ENCODE measurements at regions not wholly inside any gene's neighbourhood (a gene's known extent, or its start where the extent isn't known, plus 50 kb on each side); places are given as distances from the start of the nearest gene placed in this dataset.

DNA sequence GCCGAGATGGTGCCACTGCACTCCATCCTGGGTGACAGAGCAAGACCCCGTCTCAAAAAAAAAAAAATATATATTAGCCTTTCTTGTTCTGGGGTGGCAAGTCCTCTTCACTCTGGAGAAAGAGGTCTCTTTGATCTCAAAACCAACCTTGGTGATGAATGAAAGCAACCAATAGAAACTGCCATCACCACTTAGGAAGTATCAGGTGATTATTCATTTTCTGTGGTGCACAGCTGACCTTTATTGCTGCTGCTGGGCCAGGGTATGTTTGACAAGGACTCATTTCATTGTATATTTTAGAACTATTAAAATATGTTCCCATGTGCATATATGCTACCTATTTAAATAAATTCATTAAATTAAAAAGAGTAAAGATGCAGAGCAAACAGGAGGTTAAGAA is 76.0 kb upstream of the KIT start:
- TF ChIP-seq, protein P1, sequence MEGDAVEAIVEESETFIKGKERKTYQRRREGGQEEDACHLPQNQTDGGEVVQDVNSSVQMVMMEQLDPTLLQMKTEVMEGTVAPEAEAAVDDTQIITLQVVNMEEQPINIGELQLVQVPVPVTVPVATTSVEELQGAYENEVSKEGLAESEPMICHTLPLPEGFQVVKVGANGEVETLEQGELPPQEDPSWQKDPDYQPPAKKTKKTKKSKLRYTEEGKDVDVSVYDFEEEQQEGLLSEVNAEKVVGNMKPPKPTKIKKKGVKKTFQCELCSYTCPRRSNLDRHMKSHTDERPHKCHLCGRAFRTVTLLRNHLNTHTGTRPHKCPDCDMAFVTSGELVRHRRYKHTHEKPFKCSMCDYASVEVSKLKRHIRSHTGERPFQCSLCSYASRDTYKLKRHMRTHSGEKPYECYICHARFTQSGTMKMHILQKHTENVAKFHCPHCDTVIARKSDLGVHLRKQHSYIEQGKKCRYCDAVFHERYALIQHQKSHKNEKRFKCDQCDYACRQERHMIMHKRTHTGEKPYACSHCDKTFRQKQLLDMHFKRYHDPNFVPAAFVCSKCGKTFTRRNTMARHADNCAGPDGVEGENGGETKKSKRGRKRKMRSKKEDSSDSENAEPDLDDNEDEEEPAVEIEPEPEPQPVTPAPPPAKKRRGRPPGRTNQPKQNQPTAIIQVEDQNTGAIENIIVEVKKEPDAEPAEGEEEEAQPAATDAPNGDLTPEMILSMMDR (IDR thresholded peaks at IDR 0.05): no peak
- TF ChIP-seq POLR2AphosphoS5 (IDR thresholded peaks at IDR 0.05) (no peak), POLR2A (IDR thresholded peaks at IDR 0.05) (no peak), EP300 (IDR thresholded peaks at IDR 0.05) (no peak)
- H3K4me3 ChIP-seq: no peak overlapping the region
- peaks cover 0 to 4% (median 0%) of the 10 kb centered on the region in 4 donors for H3K4me1 ChIP-seq
- no peaks in the 10 kb centered on the region for H3K36me3 ChIP-seq
- no peak overlapping the region for H3K27ac ChIP-seq
- no peaks in the 10 kb centered on the region for H3K9me3 ChIP-seq
- H3K27me3 ChIP-seq: no peaks in the 10 kb centered on the region
- DNase-seq (no peak), ATAC-seq (ENCODE audit: low FRiP score in 2 of 2) (no peak)
- WGBS, 2 donors: 74 to 80% methylated on average over 2 of the region's 2 CpGs

DNA sequence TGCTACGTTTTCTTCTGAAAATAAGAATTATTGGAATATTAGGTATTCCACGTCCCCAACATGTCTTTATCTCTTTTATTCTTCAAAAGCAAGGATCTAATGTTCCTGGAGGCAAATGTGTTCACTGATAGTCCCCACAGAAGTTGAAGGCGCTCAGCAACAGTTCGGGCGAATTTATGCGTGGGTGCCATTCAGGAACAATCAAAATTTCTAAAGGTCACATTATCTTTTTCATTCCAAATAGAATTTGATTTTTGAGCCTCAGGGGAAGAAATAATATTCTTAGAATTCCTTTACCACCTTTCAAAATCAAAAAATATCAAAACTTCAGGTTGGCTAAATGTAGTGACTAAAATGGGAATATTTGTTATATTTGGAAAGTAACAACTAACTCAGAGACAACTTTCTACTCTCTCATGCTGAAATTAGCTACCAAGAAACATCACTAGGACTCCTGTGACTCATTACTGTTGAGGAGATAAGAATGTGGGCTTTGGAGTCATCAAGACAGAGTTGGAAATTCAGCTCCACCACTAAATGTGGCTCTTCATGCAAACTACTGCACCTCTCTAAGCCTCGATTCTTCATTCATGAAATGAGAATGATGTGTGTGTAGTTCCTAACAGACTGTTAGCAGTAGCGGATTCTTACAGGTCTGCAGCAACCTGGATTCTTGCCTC is 72.3 kb upstream of the KIT start:
- H3K4me1 ChIP-seq: peaks cover 0 to 4% (median 0%) of the 10 kb centered on the region in 4 donors
- no peak for DNase-seq
- H3K9me3 ChIP-seq: no peaks in the 10 kb centered on the region
- no peaks in the 10 kb centered on the region for H3K36me3 ChIP-seq
- H3K4me3 ChIP-seq: no peak overlapping the region
- TF ChIP-seq, protein P1 (IDR thresholded peaks at IDR 0.05): no peak
- TF ChIP-seq POLR2A (IDR thresholded peaks at IDR 0.05) (no peak), POLR2AphosphoS5 (IDR thresholded peaks at IDR 0.05) (no peak), EP300 (IDR thresholded peaks at IDR 0.05) (no peak)
- 90 to 96% methylated on average over 8 of the region's 8 CpGs for WGBS, 2 donors
- no peaks in the 10 kb centered on the region for H3K27me3 ChIP-seq
- ATAC-seq (ENCODE audit: low FRiP score in 2 of 2): no peak
- no peak overlapping the region for H3K27ac ChIP-seq

DNA sequence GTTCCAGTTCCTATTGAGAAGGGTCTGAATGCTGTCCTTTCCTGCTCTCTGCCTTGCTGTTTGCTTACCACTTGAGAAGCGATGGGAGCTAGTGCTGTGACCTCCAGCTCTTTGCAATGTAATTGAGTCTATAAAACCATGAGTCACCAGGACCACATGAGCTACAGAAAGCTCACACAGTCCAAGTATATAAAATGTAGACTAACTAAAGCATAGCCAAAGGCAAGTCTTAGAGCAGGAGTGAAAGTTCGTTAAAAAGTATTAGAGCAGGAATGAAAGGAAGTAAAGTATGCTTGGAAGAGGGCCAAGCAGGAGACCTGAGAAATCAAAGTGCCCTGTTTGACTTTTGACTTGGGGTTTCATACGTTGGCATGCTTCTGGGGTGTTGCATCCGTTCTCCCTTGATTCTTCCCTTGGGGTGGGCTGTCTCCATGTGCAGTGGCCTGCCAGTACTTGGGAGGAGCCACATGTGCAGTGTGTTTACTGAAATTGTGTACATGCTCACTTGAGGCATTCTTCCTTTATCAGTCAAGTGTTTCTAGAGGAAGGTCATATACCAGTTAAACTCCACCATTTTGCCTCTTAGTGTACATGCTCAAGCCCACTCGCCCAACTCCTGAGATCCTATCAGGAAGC is 71.3 kb upstream of the KIT start:
- DNase-seq: no peak
- 56 to 58% methylated on average over 5 of the region's 5 CpGs for WGBS, 2 donors
- H3K27ac ChIP-seq: no peak overlapping the region
- H3K27me3 ChIP-seq: no peaks in the 10 kb centered on the region
- peaks cover 0 to 4% (median 0%) of the 10 kb centered on the region in 4 donors for H3K4me1 ChIP-seq
- TF ChIP-seq POLR2A (IDR thresholded peaks at IDR 0.05) (no peak), EP300 (IDR thresholded peaks at IDR 0.05) (no peak), POLR2AphosphoS5 (IDR thresholded peaks at IDR 0.05) (no peak)
- TF ChIP-seq, protein P1 (IDR thresholded peaks at IDR 0.05): no peak
- H3K36me3 ChIP-seq: no peaks in the 10 kb centered on the region
- H3K4me3 ChIP-seq: no peak overlapping the region
- no peaks in the 10 kb centered on the region for H3K9me3 ChIP-seq
- peak in 1 of 2 donors; percentile 43 for ATAC-seq (ENCODE audit: low FRiP score in 2 of 2)

DNA sequence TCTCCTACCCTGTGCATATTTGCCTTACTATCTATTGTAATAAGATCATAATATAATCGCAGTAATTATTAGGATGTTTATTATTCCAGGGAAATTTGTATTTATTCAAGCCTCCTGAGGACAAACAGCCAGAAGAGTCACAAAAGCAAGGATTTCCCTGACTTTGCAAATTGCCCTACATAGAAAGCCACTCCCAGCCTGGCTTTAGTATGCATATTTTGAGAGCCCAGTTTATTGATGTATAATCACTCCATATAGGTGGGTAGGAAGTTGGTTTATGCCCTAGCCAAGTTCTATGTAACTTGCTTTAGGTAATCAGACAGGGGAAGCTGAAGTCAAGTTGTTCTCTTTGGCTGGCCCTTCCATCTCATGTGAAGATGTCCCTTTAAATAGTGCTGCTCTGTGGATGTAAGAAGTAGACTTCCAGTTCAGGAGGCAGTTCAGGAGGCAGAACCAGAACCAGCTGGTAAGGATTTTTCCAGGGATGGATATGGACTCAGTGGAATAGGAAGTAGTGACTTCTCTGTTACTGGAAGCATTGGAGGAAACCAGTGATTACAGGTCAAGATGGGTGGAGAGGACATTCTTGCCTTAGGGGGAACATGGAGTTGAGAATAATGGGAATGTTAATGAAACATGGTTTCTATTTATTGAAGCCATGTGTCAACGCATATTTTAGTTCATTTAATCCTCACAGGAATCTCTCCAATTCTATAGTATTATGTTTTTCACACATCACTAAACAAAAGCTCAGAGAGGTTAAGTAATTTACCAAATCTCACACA is 70.5 kb upstream of the KIT start:
- no peak overlapping the region for H3K4me3 ChIP-seq
- no peaks in the 10 kb centered on the region for H3K9me3 ChIP-seq
- WGBS, 2 donors: 79 to 83% methylated on average over 2 of the region's 2 CpGs
- no peak for DNase-seq
- no peaks in the 10 kb centered on the region for H3K27me3 ChIP-seq
- H3K4me1 ChIP-seq: peaks cover 0 to 4% (median 0%) of the 10 kb centered on the region in 4 donors
- no peak for ATAC-seq (ENCODE audit: low FRiP score in 2 of 2)
- no peaks in the 10 kb centered on the region for H3K36me3 ChIP-seq
- H3K27ac ChIP-seq: no peak overlapping the region
- TF ChIP-seq POLR2A (IDR thresholded peaks at IDR 0.05): no peak
- no peak for TF ChIP-seq POLR2AphosphoS5 (IDR thresholded peaks at IDR 0.05)
- TF ChIP-seq, protein P1 (IDR thresholded peaks at IDR 0.05): no peak
- TF ChIP-seq EP300 (IDR thresholded peaks at IDR 0.05): no peak

Data from upper lobe of left lung (tissue), 6 donors.